GM18858 (cell line): ENCODE measurements at regions not wholly inside any gene's neighbourhood (a gene's known extent, or its start where the extent isn't known, plus 50 kb on each side); places are given as distances from the start of the nearest gene placed in this dataset.
"Not testable (repeated sequence)": the region's sequence is repeated elsewhere in the genome, so short reads cannot be mapped to it uniquely, and the experiment has no call there.

Experiments used
- ATAC-seq: cut with Tn5 transposase; IDR thresholded peaks from one replicate; pipeline ENCODE4 v1.9.1; 2021; ENCODE audit not compliant: unreplicated experiment

DNA sequence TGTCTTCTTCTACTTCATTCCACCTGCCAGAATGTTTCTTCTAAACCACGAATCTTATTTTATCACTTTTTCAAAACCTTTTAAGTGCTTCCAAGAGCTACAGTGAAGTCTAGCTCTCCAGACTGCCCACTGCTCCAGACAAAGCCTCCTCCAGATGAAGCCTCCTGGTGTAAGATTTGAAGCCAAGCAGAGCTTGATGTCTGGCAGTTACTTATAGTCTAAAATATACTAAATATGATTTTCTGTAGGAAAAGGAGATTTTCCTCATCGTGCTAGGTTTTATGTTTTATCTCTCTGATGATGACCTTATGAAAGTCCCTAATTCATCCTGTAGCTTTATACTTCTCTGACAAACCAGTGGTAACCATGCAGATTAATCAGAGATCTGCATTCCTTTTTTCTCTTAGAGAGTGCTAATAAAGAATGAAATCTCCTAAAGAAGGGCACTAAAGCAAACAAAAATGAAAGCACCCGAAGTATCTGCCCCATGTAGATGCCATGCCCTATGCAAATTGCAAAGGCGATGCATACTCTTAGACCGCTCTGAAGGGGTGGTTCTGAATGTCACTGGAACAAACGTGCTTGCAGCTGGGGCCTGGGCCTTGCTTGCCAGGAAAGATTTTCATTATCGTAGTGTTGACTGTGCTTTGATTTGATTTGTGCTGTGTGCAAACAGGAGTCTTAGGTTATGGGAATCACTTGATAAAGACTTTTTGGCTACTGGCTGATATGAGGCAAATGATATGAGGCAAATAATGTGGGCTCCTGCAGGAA lies 314.2 kb downstream of the PID1 start:
- no peak for ATAC-seq

GRCh38 chr2:228949831-228950230 lies 321.3 kb downstream of the PID1 start:
- ATAC-seq = no peak

DNA sequence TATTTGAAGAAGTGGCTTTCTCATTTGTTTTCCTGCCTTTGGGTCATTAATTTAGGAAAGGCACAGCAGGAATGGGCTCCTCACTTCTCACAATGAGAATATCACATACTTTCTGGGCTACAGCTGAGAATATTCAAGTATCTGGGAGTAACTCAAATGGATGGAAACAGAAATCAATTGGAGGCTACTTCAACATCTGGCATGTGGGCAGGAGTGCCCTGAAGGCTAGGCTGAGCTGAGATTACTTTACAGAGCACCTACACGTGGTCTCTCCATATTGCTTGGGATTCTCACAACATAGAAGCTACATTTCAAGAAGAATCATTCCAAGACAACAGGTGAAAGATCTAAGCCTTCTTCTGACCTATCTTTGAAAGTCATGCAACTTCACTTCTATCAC lies 325.4 kb downstream of the PID1 start:
- ATAC-seq = no peak

- no peak for ATAC-seq
These were observed 328.2 kb downstream of the PID1 start for GRCh38 chr2:228942856-228943255.

- no peak for ATAC-seq
These were observed 332.5 kb downstream of the PID1 start for GRCh38 chr2:228938629-228939028.

DNA sequence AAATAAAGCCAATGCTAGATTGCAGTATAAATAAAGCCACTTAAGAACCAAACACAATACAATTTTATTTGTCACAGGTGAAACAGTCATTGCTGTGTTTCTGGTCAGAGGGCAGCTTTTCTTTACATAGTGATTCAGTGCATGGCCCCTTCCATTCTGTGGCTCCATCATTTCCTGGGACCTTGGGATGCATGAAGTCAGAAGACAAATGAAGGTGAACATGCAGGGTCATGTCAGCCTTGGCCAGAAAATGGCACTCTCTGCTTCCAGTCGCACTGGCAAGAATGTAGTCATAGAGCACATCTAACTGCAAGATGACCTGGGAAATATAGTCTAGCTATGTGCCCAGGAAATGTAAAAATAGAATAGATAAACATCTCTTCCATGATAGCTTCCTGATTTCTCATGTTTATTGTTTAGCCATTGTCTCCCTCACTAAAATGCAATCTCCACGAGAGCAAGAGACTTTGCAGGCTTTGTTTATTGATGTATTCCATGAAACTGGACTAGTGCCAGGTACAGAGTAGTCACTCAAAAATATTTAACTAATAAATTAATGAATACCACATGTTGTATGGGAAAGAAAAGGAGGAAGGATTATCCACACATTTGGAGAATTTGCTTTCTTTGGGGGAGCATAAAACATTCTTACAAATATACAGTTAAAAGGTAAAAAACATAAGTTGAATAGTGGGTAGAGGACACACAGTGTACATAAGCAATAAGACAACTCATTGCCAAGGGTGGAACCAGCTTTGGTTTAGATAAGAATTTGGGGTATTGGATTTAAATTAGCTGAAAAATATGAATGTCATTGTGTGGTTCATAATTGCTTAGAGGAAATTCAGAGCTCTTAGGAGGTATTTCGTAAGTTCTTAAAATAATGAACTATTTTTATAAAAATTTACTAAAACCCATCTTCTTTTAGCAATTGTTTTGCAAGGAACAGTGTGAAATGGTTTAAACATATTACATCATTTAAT lies 343.8 kb downstream of the PID1 start:
- no peak for ATAC-seq

DNA sequence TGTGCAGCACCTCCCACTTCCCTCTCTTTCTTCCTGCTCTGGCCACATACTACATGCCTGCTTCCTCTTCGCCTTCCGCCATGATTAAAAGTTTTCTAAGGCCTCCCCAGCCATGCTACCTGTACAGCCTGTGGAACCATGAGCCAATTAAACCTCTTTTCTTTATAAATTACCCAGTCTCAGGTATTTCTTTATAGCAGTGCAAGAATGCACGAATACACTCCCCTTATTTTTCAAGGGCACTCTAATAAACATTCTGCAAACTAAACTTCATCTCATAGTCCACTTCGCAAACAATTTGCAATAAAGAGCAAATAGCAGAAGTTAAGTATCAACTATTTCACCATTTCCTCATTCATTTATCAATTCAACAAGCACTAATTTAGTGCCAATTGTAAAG lies 351.3 kb downstream of the PID1 start:
- ATAC-seq = no peak

DNA sequence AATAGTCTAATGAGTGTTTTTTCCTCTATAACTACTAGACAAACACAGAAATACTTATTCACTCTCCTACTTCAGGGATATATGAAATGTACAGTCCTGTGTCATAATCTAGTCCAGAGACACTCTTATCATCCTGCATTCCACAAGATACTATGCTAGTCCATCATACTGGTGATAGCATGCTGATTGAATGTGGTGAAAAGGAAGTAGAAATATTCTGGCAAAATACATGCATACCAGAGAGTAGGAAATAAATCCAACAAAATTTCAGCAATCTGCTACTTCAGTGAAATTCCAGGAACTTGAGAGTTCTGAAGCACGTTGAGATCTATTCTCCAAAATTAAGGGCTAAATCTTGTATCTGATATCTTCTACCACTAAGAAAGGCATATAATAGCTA lies 353.9 kb downstream of the PID1 start:
- no peak for ATAC-seq

GRCh38 chr2:228916416-228917090 lies 354.5 kb downstream of the PID1 start:
- ATAC-seq = no peak

- no peak for ATAC-seq
These were observed 357.9 kb downstream of the PID1 start for GRCh38 chr2:228913176-228913575.

DNA sequence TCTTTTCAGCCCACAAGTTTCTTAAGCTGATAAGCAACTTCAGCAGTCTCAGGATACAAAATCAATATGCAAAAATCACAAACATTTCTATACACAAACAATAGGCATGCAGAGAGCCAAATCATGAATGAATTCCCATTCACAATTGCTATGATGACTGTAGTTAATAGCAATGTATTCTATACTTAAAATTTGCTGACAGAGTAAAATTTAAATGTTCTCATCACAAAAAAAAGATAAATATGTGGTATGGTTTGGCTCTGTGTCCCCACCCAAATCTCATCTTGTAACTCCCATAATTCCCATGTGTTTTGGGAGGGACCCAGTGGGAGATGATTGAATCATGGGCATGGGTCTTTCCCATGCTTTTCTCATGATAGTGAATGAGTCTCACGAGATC lies 360.2 kb downstream of the PID1 start:
- not testable (repeated sequence) for ATAC-seq

- ATAC-seq = no peak
These were observed 368.9 kb downstream of the PID1 start for GRCh38 chr2:228902176-228902575.

- ATAC-seq = no peak
These were observed 369.6 kb downstream of the PID1 start for GRCh38 chr2:228901531-228901930.

- no peak for ATAC-seq
These were observed 392.9 kb downstream of the PID1 start for GRCh38 chr2:228878138-228878537.

DNA sequence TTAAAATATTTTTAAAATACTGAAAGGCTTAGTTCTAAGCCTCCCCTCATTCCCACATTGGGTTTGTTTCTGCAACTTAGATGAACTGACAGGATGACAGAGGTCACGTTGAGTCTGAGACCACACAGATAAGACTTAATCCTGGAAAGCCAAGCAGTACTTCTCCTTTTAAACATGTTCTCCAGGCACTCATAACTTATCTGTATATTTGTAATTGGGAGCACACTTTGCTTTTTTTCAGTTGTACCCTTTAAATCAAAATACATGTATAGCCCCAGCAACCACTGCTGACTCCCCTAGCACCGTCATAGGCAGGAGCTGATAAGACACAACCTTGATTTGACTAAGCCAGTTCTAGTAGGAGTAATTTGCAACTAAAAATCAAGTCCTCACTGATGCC lies 394.8 kb downstream of the PID1 start:
- no peak for ATAC-seq

GRCh38 chr2:228875152-228875900 lies 395.8 kb downstream of the PID1 start:
- no peak for ATAC-seq

DNA sequence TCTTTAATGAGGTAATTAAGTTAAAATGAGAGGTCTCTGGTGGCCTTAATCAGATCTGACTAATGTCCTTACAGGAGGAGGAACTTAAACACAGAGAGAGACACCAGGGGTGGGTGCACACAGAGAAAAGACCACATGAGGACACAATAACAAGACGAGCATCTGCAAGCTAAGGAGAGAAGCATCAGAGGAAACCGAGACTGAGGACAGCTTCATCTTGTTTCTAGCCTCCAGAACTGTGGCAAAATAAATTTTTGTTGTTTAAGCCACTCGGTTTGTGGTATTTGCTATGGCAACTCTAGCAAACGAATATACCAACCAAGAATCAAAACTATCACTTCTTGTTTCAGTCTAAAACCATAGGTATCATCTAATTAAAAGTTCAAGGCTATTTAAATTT lies 400.1 kb downstream of the PID1 start:
- no peak for ATAC-seq

GRCh38 chr2:228869636-228870264 lies 401.3 kb downstream of the PID1 start:
- no peak for ATAC-seq

GRCh38 chr2:228867406-228867805 lies 403.7 kb downstream of the PID1 start:
- no peak for ATAC-seq

GRCh38 chr2:228866781-228867180 lies 404.3 kb downstream of the PID1 start:
- ATAC-seq = no peak
